ENCODE measurements at regions not wholly inside any gene's neighbourhood (a gene's known extent, or its start where the extent isn't known, plus 50 kb on each side); places are given as distances from the start of the nearest gene placed in this dataset.

DNA sequence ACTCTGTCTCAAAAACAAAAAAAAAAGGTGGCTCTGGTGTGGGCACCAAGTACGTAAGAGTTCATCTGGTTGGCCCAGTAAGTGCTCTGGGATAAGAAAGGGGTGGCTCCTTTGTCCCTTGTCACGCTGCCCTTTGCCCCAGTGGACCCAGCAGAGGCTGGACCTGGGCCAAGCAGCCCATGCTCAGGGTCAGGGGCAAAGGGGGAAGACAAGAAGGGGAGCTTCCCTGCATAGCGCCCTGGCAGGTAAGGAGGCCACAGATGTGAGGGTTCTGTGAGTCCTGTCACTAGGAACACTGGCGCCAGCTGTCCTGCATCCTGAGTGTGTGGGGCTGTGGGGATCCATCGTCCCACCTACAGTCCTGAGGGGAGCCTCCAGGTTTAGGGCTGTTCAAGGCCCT is 65.3 kb downstream of the GADD45G start:
- Histone ChIP-seq H3K36me3 (ENCODE audit: control insufficient read depth in 2 of 2, insufficient read depth in 1 of 2, low read length in 2 of 2) (no peaks in the 10 kb centered on the region), H3K27ac (ENCODE audit: extremely low read depth, low read depth, low read length) (no peak overlapping the region), H3K9me3 (ENCODE audit: control insufficient read depth, insufficient read depth, low read depth, low read length) (no peaks in the 10 kb centered on the region), H3K4me1 (ENCODE audit: control insufficient read depth, insufficient read depth, low read length) (no peaks in the 10 kb centered on the region), H3K4me3 (ENCODE audit: low read depth, low read length) (no peak overlapping the region)
- ChIA-PET CTCF (no interaction called here), POLR2A (no interaction called here)
- no peak for TF ChIP-seq ZNF48 (tag by site-specific recombination; IDR thresholded peaks at IDR 0.05)
- no peak for TF ChIP-seq ZNF600 (tag by site-specific recombination; IDR thresholded peaks at IDR 0.05)

DNA sequence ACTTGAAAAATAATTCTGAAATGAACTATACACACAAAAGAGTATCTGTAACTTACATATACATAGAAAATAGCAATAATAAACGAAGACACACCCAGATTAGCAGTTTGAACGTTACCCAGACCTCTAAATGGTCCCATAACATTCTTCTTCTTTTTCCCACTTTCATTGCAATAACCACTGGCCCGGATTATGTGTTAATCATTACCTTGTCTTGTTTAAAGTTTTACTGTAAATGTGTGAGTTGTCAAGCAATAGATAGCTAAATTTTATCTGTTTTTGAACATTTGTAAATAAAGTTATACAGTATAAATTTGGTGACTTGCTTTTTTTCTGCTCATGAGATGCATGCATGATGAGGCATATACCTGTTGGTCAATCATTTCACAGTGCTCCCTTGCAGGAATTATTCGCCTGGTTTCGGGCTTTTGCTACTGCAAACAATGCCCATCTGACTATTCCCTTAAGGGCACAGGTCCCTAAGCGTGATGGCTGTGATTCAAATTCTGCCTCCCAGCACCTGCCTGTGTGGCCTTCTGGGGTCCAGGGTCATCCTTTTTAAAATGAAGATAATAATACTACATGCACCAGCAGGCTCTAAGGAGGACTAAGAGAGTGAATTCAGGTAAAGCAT is 66.1 kb downstream of the GADD45G start:
- Histone ChIP-seq H3K36me3 (ENCODE audit: control insufficient read depth in 2 of 2, insufficient read depth in 1 of 2, low read length in 2 of 2) (no peaks in the 10 kb centered on the region), H3K27ac (ENCODE audit: extremely low read depth, low read depth, low read length) (no peak overlapping the region), H3K4me3 (ENCODE audit: low read depth, low read length) (no peak overlapping the region), H3K9me3 (ENCODE audit: control insufficient read depth, insufficient read depth, low read depth, low read length) (no peaks in the 10 kb centered on the region), H3K4me1 (ENCODE audit: control insufficient read depth, insufficient read depth, low read length) (no peaks in the 10 kb centered on the region)
- ChIA-PET POLR2A (no interaction called here), CTCF (no interaction called here)
- TF ChIP-seq ZNF530 (tag by site-specific recombination; IDR thresholded peaks at IDR 0.05; ENCODE audit: low read depth) (no peak), GFI1B (tag by site-specific recombination; IDR thresholded peaks at IDR 0.05) (no peak), KLF8 (tag by site-specific recombination; IDR thresholded peaks at IDR 0.05) (no peak), ZNF658 (tag by site-specific recombination; IDR thresholded peaks at IDR 0.05) (no peak), ZNF112 (tag by site-specific recombination; IDR thresholded peaks at IDR 0.05) (no peak), ZNF114 (tag by site-specific recombination; IDR thresholded peaks at IDR 0.05) (no peak), ZBTB21 (tag by site-specific recombination; IDR thresholded peaks at IDR 0.05) (no peak)
- TF ChIP-seq, protein P1, sequence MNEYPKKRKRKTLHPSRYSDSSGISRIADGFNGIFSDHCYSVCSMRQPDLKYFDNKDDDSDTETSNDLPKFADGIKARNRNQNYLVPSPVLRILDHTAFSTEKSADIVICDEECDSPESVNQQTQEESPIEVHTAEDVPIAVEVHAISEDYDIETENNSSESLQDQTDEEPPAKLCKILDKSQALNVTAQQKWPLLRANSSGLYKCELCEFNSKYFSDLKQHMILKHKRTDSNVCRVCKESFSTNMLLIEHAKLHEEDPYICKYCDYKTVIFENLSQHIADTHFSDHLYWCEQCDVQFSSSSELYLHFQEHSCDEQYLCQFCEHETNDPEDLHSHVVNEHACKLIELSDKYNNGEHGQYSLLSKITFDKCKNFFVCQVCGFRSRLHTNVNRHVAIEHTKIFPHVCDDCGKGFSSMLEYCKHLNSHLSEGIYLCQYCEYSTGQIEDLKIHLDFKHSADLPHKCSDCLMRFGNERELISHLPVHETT (tag by site-specific recombination; IDR thresholded peaks at IDR 0.05): no peak
- TF ChIP-seq, protein P2, sequence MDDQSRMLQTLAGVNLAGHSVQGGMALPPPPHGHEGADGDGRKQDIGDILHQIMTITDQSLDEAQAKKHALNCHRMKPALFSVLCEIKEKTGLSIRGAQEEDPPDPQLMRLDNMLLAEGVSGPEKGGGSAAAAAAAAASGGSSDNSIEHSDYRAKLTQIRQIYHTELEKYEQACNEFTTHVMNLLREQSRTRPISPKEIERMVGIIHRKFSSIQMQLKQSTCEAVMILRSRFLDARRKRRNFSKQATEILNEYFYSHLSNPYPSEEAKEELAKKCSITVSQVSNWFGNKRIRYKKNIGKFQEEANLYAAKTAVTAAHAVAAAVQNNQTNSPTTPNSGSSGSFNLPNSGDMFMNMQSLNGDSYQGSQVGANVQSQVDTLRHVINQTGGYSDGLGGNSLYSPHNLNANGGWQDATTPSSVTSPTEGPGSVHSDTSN (CRISPR knock-in tag; IDR thresholded peaks at IDR 0.05): no peak
- TF ChIP-seq, protein P3, sequence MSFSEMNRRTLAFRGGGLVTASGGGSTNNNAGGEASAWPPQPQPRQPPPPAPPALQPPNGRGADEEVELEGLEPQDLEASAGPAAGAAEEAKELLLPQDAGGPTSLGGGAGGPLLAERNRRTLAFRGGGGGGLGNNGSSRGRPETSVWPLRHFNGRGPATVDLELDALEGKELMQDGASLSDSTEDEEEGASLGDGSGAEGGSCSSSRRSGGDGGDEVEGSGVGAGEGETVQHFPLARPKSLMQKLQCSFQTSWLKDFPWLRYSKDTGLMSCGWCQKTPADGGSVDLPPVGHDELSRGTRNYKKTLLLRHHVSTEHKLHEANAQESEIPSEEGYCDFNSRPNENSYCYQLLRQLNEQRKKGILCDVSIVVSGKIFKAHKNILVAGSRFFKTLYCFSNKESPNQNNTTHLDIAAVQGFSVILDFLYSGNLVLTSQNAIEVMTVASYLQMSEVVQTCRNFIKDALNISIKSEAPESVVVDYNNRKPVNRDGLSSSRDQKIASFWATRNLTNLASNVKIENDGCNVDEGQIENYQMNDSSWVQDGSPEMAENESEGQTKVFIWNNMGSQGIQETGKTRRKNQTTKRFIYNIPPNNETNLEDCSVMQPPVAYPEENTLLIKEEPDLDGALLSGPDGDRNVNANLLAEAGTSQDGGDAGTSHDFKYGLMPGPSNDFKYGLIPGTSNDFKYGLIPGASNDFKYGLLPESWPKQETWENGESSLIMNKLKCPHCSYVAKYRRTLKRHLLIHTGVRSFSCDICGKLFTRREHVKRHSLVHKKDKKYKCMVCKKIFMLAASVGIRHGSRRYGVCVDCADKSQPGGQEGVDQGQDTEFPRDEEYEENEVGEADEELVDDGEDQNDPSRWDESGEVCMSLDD (tag by site-specific recombination; IDR thresholded peaks at IDR 0.05): no peak
- TF ChIP-seq, protein P4, sequence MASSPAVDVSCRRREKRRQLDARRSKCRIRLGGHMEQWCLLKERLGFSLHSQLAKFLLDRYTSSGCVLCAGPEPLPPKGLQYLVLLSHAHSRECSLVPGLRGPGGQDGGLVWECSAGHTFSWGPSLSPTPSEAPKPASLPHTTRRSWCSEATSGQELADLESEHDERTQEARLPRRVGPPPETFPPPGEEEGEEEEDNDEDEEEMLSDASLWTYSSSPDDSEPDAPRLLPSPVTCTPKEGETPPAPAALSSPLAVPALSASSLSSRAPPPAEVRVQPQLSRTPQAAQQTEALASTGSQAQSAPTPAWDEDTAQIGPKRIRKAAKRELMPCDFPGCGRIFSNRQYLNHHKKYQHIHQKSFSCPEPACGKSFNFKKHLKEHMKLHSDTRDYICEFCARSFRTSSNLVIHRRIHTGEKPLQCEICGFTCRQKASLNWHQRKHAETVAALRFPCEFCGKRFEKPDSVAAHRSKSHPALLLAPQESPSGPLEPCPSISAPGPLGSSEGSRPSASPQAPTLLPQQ (tag by site-specific recombination; IDR thresholded peaks at IDR 0.05): no peak
- TF ChIP-seq, protein P5, sequence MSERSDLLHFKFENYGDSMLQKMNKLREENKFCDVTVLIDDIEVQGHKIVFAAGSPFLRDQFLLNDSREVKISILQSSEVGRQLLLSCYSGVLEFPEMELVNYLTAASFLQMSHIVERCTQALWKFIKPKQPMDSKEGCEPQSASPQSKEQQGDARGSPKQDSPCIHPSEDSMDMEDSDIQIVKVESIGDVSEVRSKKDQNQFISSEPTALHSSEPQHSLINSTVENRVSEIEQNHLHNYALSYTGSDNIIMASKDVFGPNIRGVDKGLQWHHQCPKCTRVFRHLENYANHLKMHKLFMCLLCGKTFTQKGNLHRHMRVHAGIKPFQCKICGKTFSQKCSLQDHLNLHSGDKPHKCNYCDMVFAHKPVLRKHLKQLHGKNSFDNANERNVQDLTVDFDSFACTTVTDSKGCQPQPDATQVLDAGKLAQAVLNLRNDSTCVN (tag by site-specific recombination; optimal IDR thresholded peaks at IDR 0.05): no peak
- TF ChIP-seq, protein P6, sequence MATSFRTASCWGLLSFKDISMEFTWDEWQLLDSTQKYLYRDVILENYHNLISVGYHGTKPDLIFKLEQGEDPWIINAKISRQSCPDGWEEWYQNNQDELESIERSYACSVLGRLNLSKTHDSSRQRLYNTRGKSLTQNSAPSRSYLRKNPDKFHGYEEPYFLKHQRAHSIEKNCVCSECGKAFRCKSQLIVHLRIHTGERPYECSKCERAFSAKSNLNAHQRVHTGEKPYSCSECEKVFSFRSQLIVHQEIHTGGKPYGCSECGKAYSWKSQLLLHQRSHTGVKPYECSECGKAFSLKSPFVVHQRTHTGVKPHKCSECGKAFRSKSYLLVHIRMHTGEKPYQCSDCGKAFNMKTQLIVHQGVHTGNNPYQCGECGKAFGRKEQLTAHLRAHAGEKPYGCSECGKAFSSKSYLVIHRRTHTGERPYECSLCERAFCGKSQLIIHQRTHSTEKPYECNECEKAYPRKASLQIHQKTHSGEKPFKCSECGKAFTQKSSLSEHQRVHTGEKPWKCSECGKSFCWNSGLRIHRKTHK (tag by site-specific recombination; IDR thresholded peaks at IDR 0.05): no peak
